ENCODE measurements at regions not wholly inside any gene's neighbourhood (a gene's known extent, or its start where the extent isn't known, plus 50 kb on each side); places are given as distances from the start of the nearest gene placed in this dataset.

DNA sequence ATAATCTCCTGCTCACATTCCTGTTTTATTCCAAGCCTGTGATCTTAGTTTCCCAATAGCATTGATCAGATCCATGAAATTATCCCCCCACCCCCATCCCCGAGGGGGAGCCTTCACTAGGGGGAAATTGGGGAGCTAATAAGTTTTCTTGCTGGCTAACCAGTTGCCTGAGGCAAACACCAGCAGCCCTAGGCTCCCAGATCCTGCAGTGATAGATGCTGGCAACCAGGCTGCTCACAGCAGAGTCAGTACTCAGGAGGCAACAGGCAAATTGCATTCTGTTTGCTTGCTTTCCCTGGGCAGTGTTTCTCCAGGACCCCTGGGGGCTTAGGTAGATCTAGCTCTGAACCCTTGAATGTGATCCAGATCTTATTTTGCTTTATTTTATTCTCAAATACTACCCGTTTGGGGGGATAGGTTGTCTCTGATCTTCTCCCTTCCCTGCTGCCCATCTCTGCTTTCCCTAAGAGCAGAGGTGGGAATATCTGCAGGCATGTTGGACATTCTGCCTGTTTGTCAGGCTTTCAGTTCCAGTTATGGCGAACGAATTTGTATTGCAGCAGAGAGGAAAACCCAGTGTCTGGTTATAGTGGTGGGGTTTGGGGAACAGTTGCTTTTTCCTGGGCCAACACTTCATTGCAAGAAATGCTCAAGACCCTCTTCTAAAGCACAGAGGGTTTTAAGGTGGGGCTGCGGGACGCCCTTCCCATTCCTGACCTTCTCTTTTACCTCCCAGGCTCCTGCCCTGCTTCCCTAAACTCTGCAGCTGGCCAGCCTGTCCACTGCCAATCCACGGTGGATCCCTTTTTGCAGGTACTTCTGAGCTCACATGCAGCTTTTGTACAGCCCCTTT is 289.8 kb upstream of the PLXNA2 start:
- no peaks in the 10 kb centered on the region for H3K36me3 ChIP-seq (ENCODE audit: low read length)
- TF ChIP-seq, protein P1, sequence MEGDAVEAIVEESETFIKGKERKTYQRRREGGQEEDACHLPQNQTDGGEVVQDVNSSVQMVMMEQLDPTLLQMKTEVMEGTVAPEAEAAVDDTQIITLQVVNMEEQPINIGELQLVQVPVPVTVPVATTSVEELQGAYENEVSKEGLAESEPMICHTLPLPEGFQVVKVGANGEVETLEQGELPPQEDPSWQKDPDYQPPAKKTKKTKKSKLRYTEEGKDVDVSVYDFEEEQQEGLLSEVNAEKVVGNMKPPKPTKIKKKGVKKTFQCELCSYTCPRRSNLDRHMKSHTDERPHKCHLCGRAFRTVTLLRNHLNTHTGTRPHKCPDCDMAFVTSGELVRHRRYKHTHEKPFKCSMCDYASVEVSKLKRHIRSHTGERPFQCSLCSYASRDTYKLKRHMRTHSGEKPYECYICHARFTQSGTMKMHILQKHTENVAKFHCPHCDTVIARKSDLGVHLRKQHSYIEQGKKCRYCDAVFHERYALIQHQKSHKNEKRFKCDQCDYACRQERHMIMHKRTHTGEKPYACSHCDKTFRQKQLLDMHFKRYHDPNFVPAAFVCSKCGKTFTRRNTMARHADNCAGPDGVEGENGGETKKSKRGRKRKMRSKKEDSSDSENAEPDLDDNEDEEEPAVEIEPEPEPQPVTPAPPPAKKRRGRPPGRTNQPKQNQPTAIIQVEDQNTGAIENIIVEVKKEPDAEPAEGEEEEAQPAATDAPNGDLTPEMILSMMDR (IDR thresholded peaks at IDR 0.05; ENCODE audit: insufficient read depth, low read length, poor library complexity, severe bottlenecking): no peak
- TF ChIP-seq EZH2phosphoT487 (conservative IDR thresholded peaks at IDR 0.05; ENCODE audit: low read length): no peak
- H2AFZ ChIP-seq (ENCODE audit: low read depth, low read length, severe bottlenecking): no peak overlapping the region
- H3K4me3 ChIP-seq (ENCODE audit: insufficient read depth, low read length, poor library complexity, severe bottlenecking): no peak overlapping the region
- no peaks in the 10 kb centered on the region for H3K79me2 ChIP-seq (ENCODE audit: insufficient read depth, low read length)
- no peaks in the 10 kb centered on the region for H4K20me1 ChIP-seq (ENCODE audit: low read depth, low read length)
- H3K27ac ChIP-seq (ENCODE audit: low read depth, low read length): no peak overlapping the region
- H3F3A ChIP-seq (ENCODE audit: insufficient read depth): no peaks in the 10 kb centered on the region
- no peak overlapping the region for H3K4me2 ChIP-seq (ENCODE audit: low read depth, low read length, poor library complexity, severe bottlenecking)
- H3K9me2 ChIP-seq (replicated peaks; ENCODE audit: insufficient read depth, low read length): no peaks in the 10 kb centered on the region
- no peak overlapping the region for H3K9ac ChIP-seq (ENCODE audit: low read length)
- H3K9me3 ChIP-seq (ENCODE audit: insufficient read depth, low read length): no peaks in the 10 kb centered on the region
- H3K27me3 ChIP-seq (ENCODE audit: low read length): no peaks in the 10 kb centered on the region

DNA sequence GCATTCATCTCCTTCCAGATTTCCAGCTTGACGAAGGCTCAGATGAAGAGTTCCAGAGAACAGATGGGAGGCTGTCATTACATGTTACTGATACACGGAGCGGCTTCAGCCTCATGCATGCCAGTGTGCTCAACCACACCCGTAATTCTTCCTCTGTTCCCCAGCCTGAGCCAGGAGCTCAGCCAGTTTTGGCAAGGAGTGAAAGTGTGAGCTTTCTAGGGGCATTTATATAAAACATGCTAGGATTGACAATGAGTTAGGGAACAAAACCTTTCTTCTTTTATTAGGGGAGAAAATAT is 290.4 kb upstream of the PLXNA2 start:
- Histone ChIP-seq H3K4me3 (ENCODE audit: insufficient read depth, low read length, poor library complexity, severe bottlenecking) (no peak overlapping the region), H3K36me3 (ENCODE audit: low read length) (no peaks in the 10 kb centered on the region), H3K9me2 (replicated peaks; ENCODE audit: insufficient read depth, low read length) (no peaks in the 10 kb centered on the region), H3K9me3 (ENCODE audit: insufficient read depth, low read length) (no peaks in the 10 kb centered on the region), H3K27me3 (ENCODE audit: low read length) (no peaks in the 10 kb centered on the region), H3K9ac (ENCODE audit: low read length) (no peak overlapping the region), H3K4me2 (ENCODE audit: low read depth, low read length, poor library complexity, severe bottlenecking) (no peak overlapping the region), H2AFZ (ENCODE audit: low read depth, low read length, severe bottlenecking) (no peak overlapping the region), H3F3A (ENCODE audit: insufficient read depth) (no peaks in the 10 kb centered on the region), H3K27ac (ENCODE audit: low read depth, low read length) (no peak overlapping the region), H4K20me1 (ENCODE audit: low read depth, low read length) (no peaks in the 10 kb centered on the region), H3K79me2 (ENCODE audit: insufficient read depth, low read length) (no peaks in the 10 kb centered on the region)
- TF ChIP-seq, protein P1 (IDR thresholded peaks at IDR 0.05; ENCODE audit: insufficient read depth, low read length, poor library complexity, severe bottlenecking): no peak
- no peak for TF ChIP-seq EZH2phosphoT487 (conservative IDR thresholded peaks at IDR 0.05; ENCODE audit: low read length)

DNA sequence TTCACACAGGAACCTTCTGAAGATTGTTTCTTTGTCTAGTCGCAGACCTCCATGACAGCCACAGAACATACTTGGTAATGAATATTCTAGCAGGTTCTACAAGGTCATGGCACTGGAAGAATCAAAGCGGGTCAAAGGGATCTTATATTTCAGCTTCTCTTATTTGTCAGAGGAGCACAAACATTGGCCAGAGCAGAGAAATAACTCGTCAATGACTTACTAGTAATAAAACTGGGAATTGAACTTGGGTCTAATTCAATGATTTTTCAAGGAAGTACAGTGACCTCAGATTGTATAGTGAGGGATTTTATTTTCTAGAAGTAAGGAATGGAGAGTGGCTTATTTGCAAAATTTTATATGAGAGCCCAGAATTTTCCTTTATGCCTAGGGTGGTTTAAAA is 290.8 kb upstream of the PLXNA2 start:
- Histone ChIP-seq H3K27ac (ENCODE audit: low read depth, low read length) (no peak overlapping the region), H4K20me1 (ENCODE audit: low read depth, low read length) (no peaks in the 10 kb centered on the region), H3K36me3 (ENCODE audit: low read length) (no peaks in the 10 kb centered on the region), H3K27me3 (ENCODE audit: low read length) (no peaks in the 10 kb centered on the region), H3K9ac (ENCODE audit: low read length) (no peak overlapping the region), H3K4me2 (ENCODE audit: low read depth, low read length, poor library complexity, severe bottlenecking) (no peak overlapping the region), H3F3A (ENCODE audit: insufficient read depth) (no peaks in the 10 kb centered on the region), H2AFZ (ENCODE audit: low read depth, low read length, severe bottlenecking) (no peak overlapping the region), H3K79me2 (ENCODE audit: insufficient read depth, low read length) (no peaks in the 10 kb centered on the region), H3K9me2 (replicated peaks; ENCODE audit: insufficient read depth, low read length) (no peaks in the 10 kb centered on the region), H3K4me3 (ENCODE audit: insufficient read depth, low read length, poor library complexity, severe bottlenecking) (no peak overlapping the region), H3K9me3 (ENCODE audit: insufficient read depth, low read length) (no peaks in the 10 kb centered on the region)
- no peak for TF ChIP-seq EZH2phosphoT487 (conservative IDR thresholded peaks at IDR 0.05; ENCODE audit: low read length)
- TF ChIP-seq, protein P1 (IDR thresholded peaks at IDR 0.05; ENCODE audit: insufficient read depth, low read length, poor library complexity, severe bottlenecking): no peak

Data from SU-DHL-6 (cell line).